Tibial nerve (tissue), 4 donors: ENCODE measurements at regions not wholly inside any gene's neighbourhood (a gene's known extent, or its start where the extent isn't known, plus 50 kb on each side); places are given as distances from the start of the nearest gene placed in this dataset.

Experiments used
- DNase-seq, 2 donors: peaks; one replicate each; pipeline ENCODE4 v3.0.0-alpha.2; 2019; ENCODE audit warnings: low spot score in 2 of 2
- H3K27ac ChIP-seq, 4 donors: fragments of 200-600 bp; sonication (generic) in 3 of 4; one replicate each; pipeline ENCODE4 v1.5.1; 2017 to 2019; ENCODE audit warnings: mild to moderate bottlenecking in 1 of 4
- H3K27me3 ChIP-seq, 2 donors: fragments of 200-600 bp; sonication (generic) in 1 of 2; one replicate each; pipeline versions ENCODE4 v1.5.1 to v1.6.0; 2017 to 2019
- H3K36me3 ChIP-seq, 3 donors: fragments of 200-600 bp; sonication (generic); one replicate each; pipeline ENCODE4 v1.5.1; 2018 to 2019
- H3K4me1 ChIP-seq, 4 donors: fragments of 200-600 bp; sonication (generic) in 3 of 4; one replicate each; pipeline ENCODE4 v1.5.1; 2017 to 2019
- H3K4me3 ChIP-seq, 4 donors: fragments of 200-600 bp; sonication (generic) in 3 of 4; one replicate each; pipeline ENCODE4 v1.5.1; 2017 to 2019; ENCODE audit warnings: mild to moderate bottlenecking in 1 of 4, moderate library complexity in 1 of 4
- H3K9me3 ChIP-seq, 4 donors: fragments of 200-600 bp; sonication (generic) in 3 of 4; one replicate each; pipeline ENCODE4 v1.5.1; 2017 to 2019
- EP300 ChIP-seq, 2 donors: sonication (generic); formaldehyde crosslinking; IDR thresholded peaks; one replicate each; pipeline ENCODE4 v1.6.1; 2017; ENCODE audit warnings: antibody characterized with exemption in 2 of 2, mild to moderate bottlenecking in 1 of 2
- POLR2A ChIP-seq, 2 donors: fragments of 450-650 bp; IDR thresholded peaks; one replicate each; pipeline ENCODE4 v1.6.1; 2017; ENCODE audit warnings: antibody characterized with exemption in 2 of 2, mild to moderate bottlenecking in 2 of 2, moderate library complexity in 2 of 2
- WGBS, 2 donors: methylation state at CpG; one replicate each; pipeline ENCODE4 v1.1.5; 2018; 5-methylcytosine and 5-hydroxymethylcytosine counted together
- TF ChIP-seq, protein P1 (sequence below), 5 experiments: fragments of 200-600 bp in 3 of 5; fragments of 450-650 bp in 2 of 5; sonication (generic) in 3 of 5; IDR thresholded peaks; one replicate each; pipeline ENCODE4 v1.5.1; 2016 to 2019; ENCODE audit warnings: antibody characterized with exemption in 5 of 5, mild to moderate bottlenecking in 3 of 5, moderate library complexity in 2 of 5

DNA sequence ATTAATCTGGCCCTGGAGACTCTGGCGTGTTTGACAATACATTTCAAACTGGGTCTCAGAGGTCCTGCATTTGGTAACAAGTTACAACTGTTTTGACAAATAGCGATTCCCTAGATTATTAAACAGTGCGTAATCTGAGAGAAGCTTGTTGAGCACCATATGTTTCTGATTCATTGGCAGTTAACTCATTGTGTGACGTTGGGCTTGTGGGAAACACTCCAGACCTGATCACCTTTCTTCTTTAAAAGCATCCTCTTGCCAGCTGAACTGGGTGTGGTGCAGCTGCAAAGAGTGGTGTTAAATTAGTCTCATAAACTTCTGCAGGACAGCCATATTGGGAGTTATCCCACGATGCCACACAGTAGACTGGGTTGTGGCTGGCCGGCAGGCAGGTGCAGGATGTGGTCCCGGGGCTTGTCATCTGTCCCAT lies 82.7 kb downstream of the CDC7 start:
- Histone ChIP-seq H3K27me3 (no peaks in the 10 kb centered on the region), H3K9me3 (no peaks in the 10 kb centered on the region), H3K27ac (peak overlapping the region in 1 of 4 donors; percentile 66), H3K4me3 (no peak overlapping the region), H3K36me3 (no peaks in the 10 kb centered on the region), H3K4me1 (peaks cover 0 to 13% (median 0%) of the 10 kb centered on the region in 4 donors)
- no peak for DNase-seq
- TF ChIP-seq EP300 (IDR thresholded peaks at IDR 0.05) (no peak), POLR2A (IDR thresholded peaks at IDR 0.05) (no peak)
- TF ChIP-seq, protein P1, sequence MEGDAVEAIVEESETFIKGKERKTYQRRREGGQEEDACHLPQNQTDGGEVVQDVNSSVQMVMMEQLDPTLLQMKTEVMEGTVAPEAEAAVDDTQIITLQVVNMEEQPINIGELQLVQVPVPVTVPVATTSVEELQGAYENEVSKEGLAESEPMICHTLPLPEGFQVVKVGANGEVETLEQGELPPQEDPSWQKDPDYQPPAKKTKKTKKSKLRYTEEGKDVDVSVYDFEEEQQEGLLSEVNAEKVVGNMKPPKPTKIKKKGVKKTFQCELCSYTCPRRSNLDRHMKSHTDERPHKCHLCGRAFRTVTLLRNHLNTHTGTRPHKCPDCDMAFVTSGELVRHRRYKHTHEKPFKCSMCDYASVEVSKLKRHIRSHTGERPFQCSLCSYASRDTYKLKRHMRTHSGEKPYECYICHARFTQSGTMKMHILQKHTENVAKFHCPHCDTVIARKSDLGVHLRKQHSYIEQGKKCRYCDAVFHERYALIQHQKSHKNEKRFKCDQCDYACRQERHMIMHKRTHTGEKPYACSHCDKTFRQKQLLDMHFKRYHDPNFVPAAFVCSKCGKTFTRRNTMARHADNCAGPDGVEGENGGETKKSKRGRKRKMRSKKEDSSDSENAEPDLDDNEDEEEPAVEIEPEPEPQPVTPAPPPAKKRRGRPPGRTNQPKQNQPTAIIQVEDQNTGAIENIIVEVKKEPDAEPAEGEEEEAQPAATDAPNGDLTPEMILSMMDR (IDR thresholded peaks at IDR 0.05), result no peak
- 61 to 67% methylated on average over 7 of the region's 7 CpGs for WGBS, 2 donors

DNA sequence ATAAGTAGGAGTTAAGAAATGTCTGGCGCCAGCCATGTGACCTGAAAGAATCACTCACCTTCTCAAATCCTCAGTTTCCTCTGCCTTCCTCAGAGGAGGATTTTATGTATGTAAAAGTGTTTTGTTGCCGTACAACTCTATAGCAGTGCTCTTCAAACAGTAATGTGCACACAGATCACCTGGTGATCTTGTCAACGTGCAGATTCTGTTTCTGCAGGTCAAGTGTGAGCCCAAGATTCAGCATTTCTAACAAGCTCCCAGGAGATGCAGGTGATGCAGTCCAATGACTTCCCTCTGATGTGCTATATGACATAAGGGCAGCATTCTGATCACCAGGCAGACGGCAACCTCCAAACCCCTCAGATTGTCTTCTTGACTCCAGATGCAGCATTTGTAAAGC lies 83.7 kb downstream of the CDC7 start:
- 90 to 93% methylated on average over 4 of the region's 4 CpGs for WGBS, 2 donors
- Histone ChIP-seq H3K36me3 (no peaks in the 10 kb centered on the region), H3K4me1 (peaks cover 0 to 13% (median 0%) of the 10 kb centered on the region in 4 donors), H3K9me3 (no peaks in the 10 kb centered on the region), H3K27ac (no peak overlapping the region), H3K27me3 (no peaks in the 10 kb centered on the region), H3K4me3 (no peak overlapping the region)
- DNase-seq, result no peak
- TF ChIP-seq POLR2A (IDR thresholded peaks at IDR 0.05), result no peak
- TF ChIP-seq, protein P1 (IDR thresholded peaks at IDR 0.05), result no peak
- no peak for TF ChIP-seq EP300 (IDR thresholded peaks at IDR 0.05)

DNA sequence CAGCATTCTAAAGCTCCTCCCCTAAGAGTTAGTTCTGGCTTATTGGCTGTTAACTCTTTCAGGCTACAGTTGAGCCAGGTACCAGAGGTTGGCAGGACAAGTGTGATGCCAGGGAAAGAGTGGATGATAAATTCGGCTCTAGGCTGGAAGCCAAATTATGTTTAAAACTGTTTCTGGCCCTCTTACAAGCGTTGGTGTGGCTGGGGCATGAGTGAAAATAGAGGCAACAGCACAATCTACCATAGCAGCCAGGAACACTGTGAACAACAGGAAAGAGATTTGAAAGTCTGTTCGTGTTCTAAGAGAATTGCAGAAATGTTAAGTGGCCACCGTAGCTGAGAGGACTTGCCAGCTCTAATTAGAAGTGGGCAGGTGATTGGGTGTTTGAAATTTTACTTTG lies 84.2 kb downstream of the CDC7 start:
- H3K4me1 ChIP-seq, result peaks cover 0 to 13% (median 1%) of the 10 kb centered on the region in 4 donors
- no peaks in the 10 kb centered on the region for H3K27me3 ChIP-seq
- no peak for DNase-seq
- TF ChIP-seq, protein P1 (IDR thresholded peaks at IDR 0.05), result no peak
- TF ChIP-seq POLR2A (IDR thresholded peaks at IDR 0.05) (no peak), EP300 (IDR thresholded peaks at IDR 0.05) (no peak)
- H3K27ac ChIP-seq, result no peak overlapping the region
- WGBS, 2 donors, result 72 to 74% methylated on average over 4 of the region's 4 CpGs
- H3K36me3 ChIP-seq, result no peaks in the 10 kb centered on the region
- H3K9me3 ChIP-seq, result no peaks in the 10 kb centered on the region
- no peak overlapping the region for H3K4me3 ChIP-seq

DNA sequence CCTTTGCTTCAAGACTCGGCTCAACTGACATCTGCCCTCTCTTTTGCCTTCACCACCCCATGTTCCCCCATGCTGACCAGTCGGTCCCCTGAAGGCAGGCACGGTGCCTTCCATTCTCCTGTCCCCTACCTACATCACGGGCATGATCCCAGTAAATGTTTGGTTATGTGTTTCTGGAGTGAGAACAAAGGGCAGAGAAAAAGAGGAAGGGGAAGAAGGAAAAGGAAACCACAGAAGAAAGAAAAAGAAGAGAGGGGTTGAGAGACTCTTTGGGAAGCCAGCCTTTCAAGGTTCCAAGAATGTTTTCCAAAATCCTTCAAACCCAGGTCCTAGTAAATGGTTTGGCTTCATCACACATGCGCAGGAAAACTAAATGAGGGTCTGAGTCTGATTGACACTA lies 84.9 kb downstream of the CDC7 start:
- H3K9me3 ChIP-seq, result no peaks in the 10 kb centered on the region
- H3K4me3 ChIP-seq, result no peak overlapping the region
- no peak for DNase-seq
- WGBS, 2 donors, result 84 to 88% methylated on average over 5 of the region's 5 CpGs
- H3K27me3 ChIP-seq, result no peaks in the 10 kb centered on the region
- H3K36me3 ChIP-seq, result no peaks in the 10 kb centered on the region
- no peak overlapping the region for H3K27ac ChIP-seq
- H3K4me1 ChIP-seq, result peaks cover 0 to 13% (median 4%) of the 10 kb centered on the region in 4 donors
- TF ChIP-seq, protein P1 (IDR thresholded peaks at IDR 0.05), result no peak

DNA sequence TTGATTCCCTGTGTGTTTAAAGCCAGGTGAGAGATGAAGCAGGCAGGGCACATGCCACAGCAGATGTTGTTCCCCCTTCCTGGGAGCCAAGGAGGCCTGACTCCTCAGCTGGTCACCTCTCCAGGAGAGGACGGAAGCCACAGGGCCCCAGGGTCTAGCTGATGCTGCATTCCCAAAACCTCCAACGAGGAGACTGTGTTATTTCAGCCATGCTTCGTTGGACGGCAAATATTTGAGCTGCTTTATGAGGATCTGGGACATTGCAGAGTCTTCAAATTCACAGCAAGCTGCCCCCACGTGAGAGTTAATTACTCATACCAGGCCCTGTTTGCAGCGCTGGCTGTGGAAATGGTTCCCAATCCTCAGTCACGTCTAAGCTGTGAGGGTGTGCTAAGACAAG lies 85.3 kb downstream of the CDC7 start:
- no peak for DNase-seq
- Histone ChIP-seq H3K27ac (no peak overlapping the region), H3K4me1 (peaks cover 0 to 13% (median 5%) of the 10 kb centered on the region in 4 donors), H3K9me3 (no peaks in the 10 kb centered on the region), H3K4me3 (no peak overlapping the region), H3K36me3 (no peaks in the 10 kb centered on the region), H3K27me3 (no peaks in the 10 kb centered on the region)
- 56 to 58% methylated on average over 7 of the region's 7 CpGs for WGBS, 2 donors
- TF ChIP-seq EP300 (IDR thresholded peaks at IDR 0.05), result no peak
- TF ChIP-seq, protein P1 (IDR thresholded peaks at IDR 0.05), result no peak
- no peak for TF ChIP-seq POLR2A (IDR thresholded peaks at IDR 0.05)
